Astrocyte (in vitro differentiated cells and primary cell): ENCODE measurements at regions not wholly inside any gene's neighbourhood (a gene's known extent, or its start where the extent isn't known, plus 50 kb on each side); places are given as distances from the start of the nearest gene placed in this dataset.

Source experiments
- EZH2 ChIP-seq: IDR thresholded peaks from 2 replicates; pipeline ENCODE4 v1.6.1; 2012; ENCODE audit warnings: mild to moderate bottlenecking, low read length, inconsistent platforms; ENCODE audit not compliant: insufficient read depth
- TF ChIP-seq, protein P1 (sequence below): IDR thresholded peaks from 2 replicates; pipeline ENCODE4 v1.5.1; 2011; ENCODE audit warnings: low read depth, mild to moderate bottlenecking, inconsistent platforms, low read length, moderate library complexity; ENCODE audit not compliant: insufficient read depth

DNA sequence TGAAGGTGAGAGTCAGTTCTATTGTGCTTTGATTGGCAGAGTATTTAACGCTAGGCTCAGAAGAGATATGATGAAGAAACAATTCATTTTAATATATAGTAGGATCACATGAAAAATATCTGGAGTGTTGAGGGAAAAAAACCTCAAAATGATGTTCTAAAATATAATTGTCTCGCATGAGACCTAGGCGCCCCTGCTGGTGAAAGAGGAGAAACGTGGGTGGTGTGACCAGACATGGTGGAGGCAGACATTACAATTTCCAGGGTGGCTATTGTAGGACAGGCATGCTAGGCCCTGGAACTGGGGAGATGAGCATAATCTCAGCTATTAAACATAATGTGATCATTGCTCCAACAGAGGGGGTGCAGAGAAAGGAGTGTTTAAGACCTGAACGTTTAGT lies 210.0 kb downstream of the HS3ST1 start:
- TF ChIP-seq, protein P1, sequence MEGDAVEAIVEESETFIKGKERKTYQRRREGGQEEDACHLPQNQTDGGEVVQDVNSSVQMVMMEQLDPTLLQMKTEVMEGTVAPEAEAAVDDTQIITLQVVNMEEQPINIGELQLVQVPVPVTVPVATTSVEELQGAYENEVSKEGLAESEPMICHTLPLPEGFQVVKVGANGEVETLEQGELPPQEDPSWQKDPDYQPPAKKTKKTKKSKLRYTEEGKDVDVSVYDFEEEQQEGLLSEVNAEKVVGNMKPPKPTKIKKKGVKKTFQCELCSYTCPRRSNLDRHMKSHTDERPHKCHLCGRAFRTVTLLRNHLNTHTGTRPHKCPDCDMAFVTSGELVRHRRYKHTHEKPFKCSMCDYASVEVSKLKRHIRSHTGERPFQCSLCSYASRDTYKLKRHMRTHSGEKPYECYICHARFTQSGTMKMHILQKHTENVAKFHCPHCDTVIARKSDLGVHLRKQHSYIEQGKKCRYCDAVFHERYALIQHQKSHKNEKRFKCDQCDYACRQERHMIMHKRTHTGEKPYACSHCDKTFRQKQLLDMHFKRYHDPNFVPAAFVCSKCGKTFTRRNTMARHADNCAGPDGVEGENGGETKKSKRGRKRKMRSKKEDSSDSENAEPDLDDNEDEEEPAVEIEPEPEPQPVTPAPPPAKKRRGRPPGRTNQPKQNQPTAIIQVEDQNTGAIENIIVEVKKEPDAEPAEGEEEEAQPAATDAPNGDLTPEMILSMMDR = no peak
- TF ChIP-seq EZH2 = no peak
